Activated CD8-positive, alpha-beta T cell treated with anti-CD3 and anti-CD28 coated beads, Interleukin-2, amount 10 ng/mL, durations not matched to agents 7 days and 5 days (primary cell): ENCODE measurements at regions not wholly inside any gene's neighbourhood (a gene's known extent, or its start where the extent isn't known, plus 50 kb on each side); places are given as distances from the start of the nearest gene placed in this dataset.
"Not testable (repeated sequence)": the region's sequence is repeated elsewhere in the genome, so short reads cannot be mapped to it uniquely, and the experiment has no call there.

Experiments used
- ATAC-seq: fragments of 150-1000 bp; cut with Tn5 transposase; one replicate; pipeline ENCODE4 v1.10.0; 2021; ENCODE audit warnings: moderate library complexity
- CTCF ChIA-PET: fragments of 350-600 bp; sonication (Branson Sonifier 250); formaldehyde crosslinking; loops from one replicate; lab custom pipeline; 2021; ENCODE audit warnings: antibody characterized with exemption; lab: Charles Lee
- POLR2A ChIA-PET: fragments of 350-600 bp; sonication (Branson Sonifier 250); formaldehyde crosslinking; loops from one replicate; lab custom pipeline; 2021; ENCODE audit warnings: antibody characterized with exemption; lab: Charles Lee
- DNase-seq: peaks from one replicate; pipeline ENCODE4 v3.0.0-alpha.2; 2020
- H3K27ac Mint-ChIP-seq: one replicate; pipeline ENCODE4 v1.8.0; 2021; ENCODE audit warnings: mild to moderate bottlenecking, mixed read lengths
- H3K27me3 Mint-ChIP-seq: one replicate; pipeline ENCODE4 v1.8.0; 2021; ENCODE audit warnings: low read depth, mixed read lengths
- H3K36me3 Mint-ChIP-seq: one replicate; pipeline ENCODE4 v1.8.0; 2021; ENCODE audit warnings: low read depth, mixed read lengths
- H3K4me1 Mint-ChIP-seq: one replicate; pipeline ENCODE4 v1.8.0; 2021; ENCODE audit warnings: low read depth, mixed read lengths
- H3K4me3 Mint-ChIP-seq: one replicate; pipeline ENCODE4 v1.8.0; 2021; ENCODE audit warnings: mild to moderate bottlenecking, mixed read lengths
- H3K9me3 Mint-ChIP-seq: one replicate; pipeline ENCODE4 v1.8.0; 2022; ENCODE audit warnings: mixed read lengths; ENCODE audit not compliant: insufficient read depth

GRCh38 chr7:152568972-152569371 lies 107.0 kb downstream of the XRCC2 start:
- CTCF ChIA-PET: no interaction called here
- Mint-ChIP-seq H3K36me3 (no peaks in the 10 kb centered on the region), H3K27me3 (no peaks in the 10 kb centered on the region), H3K4me3 (no peak overlapping the region), H3K4me1 (no peaks in the 10 kb centered on the region), H3K27ac (no peak overlapping the region), H3K9me3 (no peaks in the 10 kb centered on the region)
- ATAC-seq: no peak
- POLR2A ChIA-PET: no interaction called here
- DNase-seq: no peak

GRCh38 chr7:152565731-152566130 lies 110.2 kb downstream of the XRCC2 start:
- CTCF ChIA-PET: no interaction called here
- ATAC-seq: no peak
- H3K4me1 Mint-ChIP-seq: no peaks in the 10 kb centered on the region

GRCh38 chr7:152564656-152565250 lies 111.2 kb downstream of the XRCC2 start:
- Mint-ChIP-seq H3K27ac (no peak overlapping the region), H3K27me3 (no peaks in the 10 kb centered on the region), H3K9me3 (no peaks in the 10 kb centered on the region), H3K4me1 (no peaks in the 10 kb centered on the region), H3K36me3 (no peaks in the 10 kb centered on the region), H3K4me3 (no peak overlapping the region)
- ChIA-PET POLR2A (no interaction called here), CTCF (no interaction called here)
- ATAC-seq (no peak), DNase-seq (no peak)

More at GRCh38 chr7:152565731-152566130, 110.2 kb downstream of the XRCC2 start:
- POLR2A ChIA-PET: no interaction called here
- H3K4me3 Mint-ChIP-seq: no peak overlapping the region
- H3K9me3 Mint-ChIP-seq: no peaks in the 10 kb centered on the region
- H3K27ac Mint-ChIP-seq: no peak overlapping the region
- H3K36me3 Mint-ChIP-seq: no peaks in the 10 kb centered on the region
- DNase-seq: no peak
- no peaks in the 10 kb centered on the region for H3K27me3 Mint-ChIP-seq

GRCh38 chr7:152556013-152556755 lies 119.8 kb downstream of the XRCC2 start:
- Mint-ChIP-seq H3K27ac (no peak overlapping the region), H3K9me3 (no peaks in the 10 kb centered on the region), H3K4me3 (no peak overlapping the region), H3K4me1 (no peaks in the 10 kb centered on the region), H3K36me3 (no peaks in the 10 kb centered on the region), H3K27me3 (no peaks in the 10 kb centered on the region)
- no peak for ATAC-seq
- CTCF ChIA-PET: no interaction called here
- DNase-seq: no peak
- POLR2A ChIA-PET: no interaction called here

- H3K4me1 Mint-ChIP-seq: no peaks in the 10 kb centered on the region
- ChIA-PET CTCF (no interaction called here), POLR2A (no interaction called here)
- no peaks in the 10 kb centered on the region for H3K36me3 Mint-ChIP-seq
- no peaks in the 10 kb centered on the region for H3K9me3 Mint-ChIP-seq
- H3K27ac Mint-ChIP-seq: no peak overlapping the region
- no peaks in the 10 kb centered on the region for H3K27me3 Mint-ChIP-seq
- no peak overlapping the region for H3K4me3 Mint-ChIP-seq
- no peak for DNase-seq
- no peak for ATAC-seq
These were observed 118.0 kb upstream of the KMT2C start for GRCh38 chr7:152553671-152554317.

GRCh38 chr7:152551304-152552036 lies 115.7 kb upstream of the KMT2C start:
- ATAC-seq (no peak), DNase-seq (no peak)
- ChIA-PET POLR2A (no interaction called here), CTCF (no interaction called here)
- no peaks in the 10 kb centered on the region for H3K4me1 Mint-ChIP-seq
- no peaks in the 10 kb centered on the region for H3K36me3 Mint-ChIP-seq
- no peak overlapping the region for H3K27ac Mint-ChIP-seq
- H3K9me3 Mint-ChIP-seq: no peaks in the 10 kb centered on the region
- H3K27me3 Mint-ChIP-seq: no peaks in the 10 kb centered on the region
- no peak overlapping the region for H3K4me3 Mint-ChIP-seq

GRCh38 chr7:152544971-152545619 lies 109.3 kb upstream of the KMT2C start:
- H3K36me3 Mint-ChIP-seq: no peaks in the 10 kb centered on the region
- ATAC-seq (no peak), DNase-seq (no peak)
- H3K27ac Mint-ChIP-seq: no peak overlapping the region
- no peaks in the 10 kb centered on the region for H3K4me1 Mint-ChIP-seq
- H3K4me3 Mint-ChIP-seq: no peak overlapping the region
- ChIA-PET POLR2A (no interaction called here), CTCF (no interaction called here)
- H3K9me3 Mint-ChIP-seq: no peaks in the 10 kb centered on the region
- no peaks in the 10 kb centered on the region for H3K27me3 Mint-ChIP-seq

- no peaks in the 10 kb centered on the region for H3K27me3 Mint-ChIP-seq
- POLR2A ChIA-PET: no interaction called here
- no peaks in the 10 kb centered on the region for H3K4me1 Mint-ChIP-seq
- no peaks in the 10 kb centered on the region for H3K9me3 Mint-ChIP-seq
- no peak overlapping the region for H3K27ac Mint-ChIP-seq
- no peak for DNase-seq
- H3K36me3 Mint-ChIP-seq: no peaks in the 10 kb centered on the region
- no peak overlapping the region for H3K4me3 Mint-ChIP-seq
- CTCF ChIA-PET: no interaction called here
- no peak for ATAC-seq
These were observed 108.7 kb upstream of the KMT2C start for GRCh38 chr7:152544481-152544927.

GRCh38 chr7:152543799-152544198 lies 108.0 kb upstream of the KMT2C start:
- Mint-ChIP-seq H3K36me3 (no peaks in the 10 kb centered on the region), H3K4me3 (no peak overlapping the region), H3K9me3 (no peaks in the 10 kb centered on the region), H3K27ac (no peak overlapping the region), H3K4me1 (no peaks in the 10 kb centered on the region), H3K27me3 (no peaks in the 10 kb centered on the region)
- ChIA-PET POLR2A (no interaction called here), CTCF (no interaction called here)
- no peak for ATAC-seq
- no peak for DNase-seq

- H3K4me1 Mint-ChIP-seq: no peaks in the 10 kb centered on the region
- no peak overlapping the region for H3K27ac Mint-ChIP-seq
- CTCF ChIA-PET: no interaction called here
These were observed 106.1 kb upstream of the KMT2C start for GRCh38 chr7:152541892-152542291.

GRCh38 chr7:152539190-152539495 lies 103.3 kb upstream of the KMT2C start:
- H3K27me3 Mint-ChIP-seq, H3K36me3 Mint-ChIP-seq, DNase-seq, H3K4me1 Mint-ChIP-seq, H3K27ac Mint-ChIP-seq, H3K4me3 Mint-ChIP-seq, ATAC-seq, H3K9me3 Mint-ChIP-seq, CTCF ChIA-PET, POLR2A ChIA-PET: not testable (repeated sequence)

More at GRCh38 chr7:152541892-152542291, 106.1 kb upstream of the KMT2C start:
- Mint-ChIP-seq H3K4me3 (no peak overlapping the region), H3K36me3 (no peaks in the 10 kb centered on the region), H3K9me3 (no peaks in the 10 kb centered on the region), H3K27me3 (no peaks in the 10 kb centered on the region)
- DNase-seq (no peak), ATAC-seq (no peak)
- POLR2A ChIA-PET: no interaction called here
